Adrenal gland (tissue), 5 donors: ENCODE measurements at regions not wholly inside any gene's neighbourhood (a gene's known extent, or its start where the extent isn't known, plus 50 kb on each side); places are given as distances from the start of the nearest gene placed in this dataset.

Experiments
- POLR2A ChIP-seq, 2 donors: fragments of 450-650 bp; IDR thresholded peaks; one replicate each; pipeline ENCODE4 v1.6.1; 2017; ENCODE audit warnings: antibody characterized with exemption in 2 of 2, mild to moderate bottlenecking in 2 of 2, moderate library complexity in 1 of 2
- TF ChIP-seq, protein P1 (sequence below), 6 experiments: fragments of 450-650 bp in 4 of 6; fragments of 200-600 bp in 2 of 6; sonication (generic) in 1 of 6; IDR thresholded peaks; 1 replicate in 5 of 6; 2 replicates in 1 of 6; pipeline versions ENCODE4 v1.5.1 to v1.8.0; 2016 to 2021; ENCODE audit warnings: antibody characterized with exemption in 6 of 6, mild to moderate bottlenecking in 2 of 6, moderate library complexity in 1 of 6
- donor health status: DM: no; HTN: no; CAD: no.

DNA sequence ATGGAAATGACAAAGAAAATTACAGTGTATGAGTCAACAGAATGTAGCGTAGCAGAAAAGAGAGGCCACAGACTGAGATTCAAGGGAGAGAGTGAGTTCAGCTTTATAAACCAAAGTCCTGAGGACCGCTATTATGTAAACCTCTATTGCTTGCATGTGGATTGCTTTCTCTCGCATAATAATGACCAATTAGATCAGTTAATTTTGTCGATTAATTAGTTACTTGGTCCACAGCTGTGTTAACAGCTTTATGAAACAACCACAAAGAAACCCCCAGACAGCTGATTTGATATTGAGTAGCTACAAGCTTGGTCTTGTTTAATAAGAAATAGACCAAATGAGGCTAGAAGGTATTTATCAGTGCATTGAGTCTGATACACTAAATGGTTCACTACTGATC lies 291.8 kb upstream of the ERCC4 start:
- TF ChIP-seq, protein P1, sequence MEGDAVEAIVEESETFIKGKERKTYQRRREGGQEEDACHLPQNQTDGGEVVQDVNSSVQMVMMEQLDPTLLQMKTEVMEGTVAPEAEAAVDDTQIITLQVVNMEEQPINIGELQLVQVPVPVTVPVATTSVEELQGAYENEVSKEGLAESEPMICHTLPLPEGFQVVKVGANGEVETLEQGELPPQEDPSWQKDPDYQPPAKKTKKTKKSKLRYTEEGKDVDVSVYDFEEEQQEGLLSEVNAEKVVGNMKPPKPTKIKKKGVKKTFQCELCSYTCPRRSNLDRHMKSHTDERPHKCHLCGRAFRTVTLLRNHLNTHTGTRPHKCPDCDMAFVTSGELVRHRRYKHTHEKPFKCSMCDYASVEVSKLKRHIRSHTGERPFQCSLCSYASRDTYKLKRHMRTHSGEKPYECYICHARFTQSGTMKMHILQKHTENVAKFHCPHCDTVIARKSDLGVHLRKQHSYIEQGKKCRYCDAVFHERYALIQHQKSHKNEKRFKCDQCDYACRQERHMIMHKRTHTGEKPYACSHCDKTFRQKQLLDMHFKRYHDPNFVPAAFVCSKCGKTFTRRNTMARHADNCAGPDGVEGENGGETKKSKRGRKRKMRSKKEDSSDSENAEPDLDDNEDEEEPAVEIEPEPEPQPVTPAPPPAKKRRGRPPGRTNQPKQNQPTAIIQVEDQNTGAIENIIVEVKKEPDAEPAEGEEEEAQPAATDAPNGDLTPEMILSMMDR (IDR thresholded peaks at IDR 0.05) = no peak
- TF ChIP-seq POLR2A (IDR thresholded peaks at IDR 0.05) = no peak
